ENCODE measurements at regions not wholly inside any gene's neighbourhood (a gene's known extent, or its start where the extent isn't known, plus 50 kb on each side); places are given as distances from the start of the nearest gene placed in this dataset.

DNA sequence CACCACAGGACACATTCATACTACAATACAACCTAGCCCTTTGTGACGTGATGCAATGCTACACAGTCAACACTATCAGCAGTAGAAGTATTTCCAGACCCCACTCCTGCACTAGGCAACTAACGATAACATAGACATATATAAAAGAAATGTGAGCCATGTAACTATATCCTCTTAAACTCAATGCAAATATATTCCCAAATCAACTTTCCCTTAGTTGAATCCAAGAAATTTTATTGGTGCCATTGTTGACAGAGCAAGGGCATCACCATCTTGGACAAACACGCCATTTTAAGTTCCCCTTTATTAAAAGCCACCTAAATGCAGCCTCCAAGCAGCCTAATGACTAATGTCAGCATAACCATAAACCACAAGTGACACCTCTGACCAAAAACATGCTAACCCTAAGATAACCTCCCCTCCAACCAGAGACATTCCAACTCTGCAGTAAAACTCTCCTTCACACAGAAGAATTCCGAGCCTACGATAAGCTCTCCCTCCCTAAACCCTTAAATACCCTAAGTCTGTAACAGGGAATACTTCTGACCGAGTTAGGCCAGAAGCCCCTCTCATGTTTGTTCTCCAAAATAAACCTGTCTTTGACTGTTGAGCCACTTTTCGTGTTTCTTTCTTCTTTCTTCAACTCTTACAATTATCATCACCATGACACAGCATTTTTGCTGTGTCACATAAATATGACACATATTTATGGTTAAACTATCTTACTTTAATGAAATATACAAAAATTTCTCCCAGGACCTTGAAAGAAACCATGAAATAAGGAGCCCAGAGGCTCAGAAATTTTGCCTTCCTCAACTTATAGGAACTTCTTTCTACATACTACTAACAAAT lies 1497.8 kb downstream of the EFNA5 start:
- TF ChIP-seq CTCF (IDR thresholded peaks at IDR 0.05 in 4 of 5, conservative IDR thresholded peaks at IDR 0.05 in 1 of 5) (no peak), POLR2A (IDR thresholded peaks at IDR 0.05) (no peak)
